ENCODE measurements at regions not wholly inside any gene's neighbourhood (a gene's known extent, or its start where the extent isn't known, plus 50 kb on each side); places are given as distances from the start of the nearest gene placed in this dataset.

DNA sequence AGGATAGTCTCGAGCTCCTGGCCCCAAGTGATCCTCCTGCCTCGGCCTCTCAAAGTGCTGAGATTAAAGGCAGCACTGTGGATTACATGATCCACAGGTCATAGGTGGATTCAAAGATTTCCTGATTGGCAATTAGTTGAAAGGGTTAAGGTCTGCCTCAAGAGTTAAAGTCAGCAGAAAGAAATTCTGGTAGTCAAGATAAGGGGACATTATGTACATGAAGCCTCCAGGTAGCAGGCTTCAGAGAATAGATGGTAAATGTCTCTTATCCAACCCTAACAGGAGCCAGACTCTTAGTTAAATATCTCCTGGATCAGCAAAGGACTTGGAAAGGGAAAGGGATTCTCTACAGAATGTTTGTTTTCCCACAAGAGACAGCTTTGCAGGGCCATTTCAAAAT, 93.7 kb downstream of the SKIDA1 start:
- TF ChIP-seq POLR2A (IDR thresholded peaks at IDR 0.05) = no peak
- TF ChIP-seq, protein P1, sequence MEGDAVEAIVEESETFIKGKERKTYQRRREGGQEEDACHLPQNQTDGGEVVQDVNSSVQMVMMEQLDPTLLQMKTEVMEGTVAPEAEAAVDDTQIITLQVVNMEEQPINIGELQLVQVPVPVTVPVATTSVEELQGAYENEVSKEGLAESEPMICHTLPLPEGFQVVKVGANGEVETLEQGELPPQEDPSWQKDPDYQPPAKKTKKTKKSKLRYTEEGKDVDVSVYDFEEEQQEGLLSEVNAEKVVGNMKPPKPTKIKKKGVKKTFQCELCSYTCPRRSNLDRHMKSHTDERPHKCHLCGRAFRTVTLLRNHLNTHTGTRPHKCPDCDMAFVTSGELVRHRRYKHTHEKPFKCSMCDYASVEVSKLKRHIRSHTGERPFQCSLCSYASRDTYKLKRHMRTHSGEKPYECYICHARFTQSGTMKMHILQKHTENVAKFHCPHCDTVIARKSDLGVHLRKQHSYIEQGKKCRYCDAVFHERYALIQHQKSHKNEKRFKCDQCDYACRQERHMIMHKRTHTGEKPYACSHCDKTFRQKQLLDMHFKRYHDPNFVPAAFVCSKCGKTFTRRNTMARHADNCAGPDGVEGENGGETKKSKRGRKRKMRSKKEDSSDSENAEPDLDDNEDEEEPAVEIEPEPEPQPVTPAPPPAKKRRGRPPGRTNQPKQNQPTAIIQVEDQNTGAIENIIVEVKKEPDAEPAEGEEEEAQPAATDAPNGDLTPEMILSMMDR (IDR thresholded peaks at IDR 0.05) = no peak

Measured in Peyer's patch (tissue), 4 donors.